Kidney capillary endothelial cell (primary cell): ENCODE measurements at regions not wholly inside any gene's neighbourhood (a gene's known extent, or its start where the extent isn't known, plus 50 kb on each side); places are given as distances from the start of the nearest gene placed in this dataset.

Experiments
- DNase-seq: peaks from one replicate; pipeline ENCODE4 v3.0.0-alpha.2; 2018; ENCODE audit warnings: low spot score

DNA sequence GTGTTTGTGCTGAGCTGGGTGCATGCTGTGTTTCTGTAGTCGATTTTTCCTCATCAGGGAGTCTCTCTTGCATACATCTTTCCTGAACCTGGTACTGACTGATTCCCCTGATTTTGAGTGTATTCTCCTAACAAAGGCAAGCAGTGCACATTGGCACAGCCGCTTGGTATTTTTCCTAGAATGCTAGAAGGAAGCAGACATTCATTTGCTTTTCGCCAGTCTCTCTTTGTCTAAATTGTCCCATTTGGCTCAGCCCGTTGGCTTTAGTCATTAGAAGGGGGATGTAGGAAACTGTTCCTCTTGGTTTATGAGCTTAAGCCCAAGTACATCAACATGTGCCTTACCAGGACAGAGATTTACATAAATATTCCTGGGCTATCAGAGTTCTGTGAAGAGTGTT is 266.1 kb upstream of the TMTC4 start:
- DNase-seq = no peak

DNA sequence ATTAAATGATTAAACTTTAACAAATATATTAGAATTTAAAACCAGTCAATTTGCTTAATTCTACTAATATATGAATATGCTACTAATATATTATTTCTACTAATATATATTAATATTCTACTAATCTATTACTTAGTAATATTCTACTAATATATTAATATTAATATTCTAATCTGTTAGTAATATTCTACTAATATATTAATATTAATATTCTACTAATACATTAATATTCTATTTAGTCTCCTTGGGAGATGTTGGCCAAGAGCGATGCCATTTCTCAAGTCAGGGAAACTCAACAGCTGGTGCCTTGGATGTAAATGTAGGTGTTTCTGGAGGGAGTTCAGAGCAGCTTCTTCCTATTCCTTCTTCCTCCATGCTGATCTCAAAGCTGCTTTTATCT is 259.2 kb upstream of the TMTC4 start:
- DNase-seq = no peak

DNA sequence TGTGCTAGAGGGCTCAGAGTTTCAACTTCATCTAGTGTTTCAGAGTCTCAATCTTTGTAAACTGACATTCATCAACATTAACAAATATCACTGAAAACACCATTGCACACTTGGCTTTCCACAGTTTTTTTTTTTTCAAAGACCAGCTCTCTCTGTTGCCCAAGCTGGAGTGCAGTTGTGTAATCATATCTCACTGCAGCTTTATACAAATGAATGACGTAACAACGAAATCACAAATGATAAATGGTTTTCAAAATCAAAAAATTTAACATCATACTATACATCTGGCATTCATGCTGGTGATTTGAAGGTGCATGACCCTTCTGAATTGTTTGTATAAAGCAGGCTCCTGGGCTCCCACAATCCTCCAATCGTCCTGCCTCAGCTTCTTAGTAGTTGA is 248.0 kb upstream of the TMTC4 start:
- no peak for DNase-seq

DNA sequence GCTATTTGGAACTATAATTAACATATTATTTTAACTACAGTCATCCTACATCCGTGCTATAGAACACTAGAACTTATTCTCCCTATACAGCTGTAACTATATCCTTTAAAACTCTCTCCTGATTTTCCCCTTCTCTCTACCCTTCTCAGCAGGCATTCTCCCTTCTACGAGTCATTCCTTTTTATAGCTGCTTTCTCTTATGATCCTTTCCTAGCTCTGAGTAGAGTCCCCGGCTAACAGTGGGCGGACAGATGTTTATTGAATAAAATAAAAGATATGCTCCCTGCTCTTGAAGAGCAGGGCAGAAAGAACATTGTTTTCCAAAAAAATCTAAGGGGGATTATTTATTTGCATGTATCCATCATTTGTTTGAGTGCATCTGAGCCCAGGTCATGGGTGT is 246.5 kb upstream of the TMTC4 start:
- no peak for DNase-seq

DNA sequence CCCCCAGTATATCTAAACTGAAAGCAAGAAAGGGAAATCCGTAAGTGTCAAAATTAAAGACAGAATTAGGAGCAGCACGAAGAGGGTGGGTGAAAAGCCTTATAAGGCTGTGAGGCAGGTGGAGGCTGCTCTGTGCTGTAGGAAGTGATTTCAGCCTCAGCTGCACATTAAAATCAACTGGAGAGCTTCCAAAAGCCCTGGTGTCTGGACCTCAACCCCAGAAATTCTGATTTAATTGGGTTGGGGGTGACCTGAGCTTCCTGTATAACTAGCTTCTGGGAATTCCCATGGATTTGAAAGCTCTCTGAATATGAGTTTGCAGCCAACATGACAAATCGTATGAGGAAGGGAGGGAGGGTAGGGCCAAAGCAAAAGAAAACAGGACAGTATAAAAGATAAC is 242.4 kb upstream of the TMTC4 start:
- no peak for DNase-seq

DNA sequence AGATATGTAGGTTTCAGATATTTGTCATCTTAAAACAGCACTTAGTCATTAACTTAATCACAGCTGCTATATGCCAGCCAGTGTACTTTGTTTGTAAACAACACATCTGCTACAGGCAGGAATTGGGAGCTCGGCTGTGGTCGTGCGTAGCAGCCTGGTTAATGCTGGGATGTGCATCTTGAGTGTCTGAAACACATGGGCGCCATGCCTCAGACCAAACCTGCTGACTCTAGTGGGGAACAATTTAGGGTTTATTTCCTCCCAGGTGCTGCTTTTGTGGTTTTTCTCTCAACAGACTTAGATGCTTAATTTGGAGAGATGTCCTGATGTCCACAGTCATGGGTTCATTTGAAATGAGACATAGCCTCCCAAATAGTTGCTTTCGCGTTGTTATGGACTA is 238.5 kb upstream of the TMTC4 start:
- DNase-seq = no peak

DNA sequence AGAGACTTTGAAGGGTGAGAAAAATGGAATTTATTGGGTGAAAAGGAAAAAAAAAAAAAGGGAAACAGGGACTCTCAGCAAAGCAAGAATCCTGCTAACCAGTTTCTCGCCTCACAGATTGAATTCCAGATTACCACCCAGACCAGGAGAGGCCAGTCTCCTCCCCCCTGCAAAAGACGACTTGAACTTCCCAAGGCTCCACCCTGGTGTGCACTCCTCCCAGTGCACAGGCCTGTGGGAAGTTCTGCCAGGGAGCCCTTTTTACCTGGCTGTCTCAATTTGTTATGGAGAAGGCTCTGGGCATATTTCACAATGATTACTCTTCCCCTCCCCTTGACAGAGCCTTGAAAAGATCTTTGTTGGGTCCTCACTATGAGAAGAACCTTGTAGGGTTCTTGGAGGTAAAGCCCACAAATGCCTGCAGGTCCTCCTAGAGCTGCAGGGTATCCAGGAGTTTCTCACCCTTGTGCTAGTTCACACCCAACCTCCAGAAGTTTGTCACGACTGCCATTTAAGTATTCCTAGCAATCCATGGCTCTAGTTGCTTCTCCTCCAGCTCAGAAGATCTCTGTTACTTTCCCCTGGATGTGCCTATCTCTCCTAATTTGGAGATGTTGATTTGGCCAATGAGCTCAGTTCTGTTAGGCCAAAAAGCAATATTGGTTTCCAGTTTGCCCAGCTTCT is 229.8 kb upstream of the TMTC4 start:
- DNase-seq = no peak

DNA sequence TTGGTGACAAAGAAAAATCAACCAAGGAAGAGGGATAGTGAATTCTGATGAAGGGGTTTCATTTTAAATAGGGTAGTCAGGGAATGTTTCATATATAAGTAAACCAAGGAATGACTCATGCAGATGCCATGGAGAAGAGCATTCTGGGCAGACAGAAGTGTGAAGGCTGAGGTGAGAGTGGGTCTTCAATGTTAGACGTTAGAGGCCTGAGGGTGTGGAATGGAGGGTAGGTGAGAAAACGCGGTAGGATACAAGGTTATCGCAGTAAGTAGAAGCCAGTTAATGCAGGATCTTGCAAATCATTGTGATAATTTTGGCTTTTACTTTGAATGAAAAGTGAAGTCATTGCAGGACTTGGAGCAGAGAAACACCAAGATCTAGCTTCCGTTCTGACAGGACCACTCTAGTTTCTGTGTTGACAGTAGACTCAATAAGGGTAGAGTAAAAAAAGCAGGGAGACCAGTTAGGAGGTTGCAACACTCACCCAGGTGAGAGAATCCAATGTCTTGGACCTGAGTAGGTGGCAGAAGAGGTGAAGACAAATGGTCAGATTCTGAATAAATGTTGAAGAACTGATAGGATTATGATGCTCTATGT is 225.2 kb upstream of the TMTC4 start:
- DNase-seq = no peak

DNA sequence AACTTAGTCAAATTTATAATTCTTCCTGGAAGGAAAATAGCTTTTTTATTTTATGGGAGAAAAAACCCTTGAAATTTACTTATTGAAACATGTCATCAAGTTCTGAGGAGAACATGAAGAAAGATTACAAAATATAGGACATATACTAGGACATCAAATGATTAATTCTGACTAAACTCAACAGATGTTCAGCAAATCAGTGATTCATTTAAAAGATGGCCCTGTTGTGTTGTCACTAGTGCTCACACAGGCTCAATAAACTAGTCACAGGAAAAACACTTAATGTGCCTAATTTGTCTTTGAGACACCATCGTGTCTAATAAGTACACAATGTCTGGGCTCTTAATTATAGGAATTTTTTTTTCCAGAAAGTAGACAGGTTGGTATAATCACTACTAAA is 223.8 kb upstream of the TMTC4 start:
- DNase-seq = no peak

DNA sequence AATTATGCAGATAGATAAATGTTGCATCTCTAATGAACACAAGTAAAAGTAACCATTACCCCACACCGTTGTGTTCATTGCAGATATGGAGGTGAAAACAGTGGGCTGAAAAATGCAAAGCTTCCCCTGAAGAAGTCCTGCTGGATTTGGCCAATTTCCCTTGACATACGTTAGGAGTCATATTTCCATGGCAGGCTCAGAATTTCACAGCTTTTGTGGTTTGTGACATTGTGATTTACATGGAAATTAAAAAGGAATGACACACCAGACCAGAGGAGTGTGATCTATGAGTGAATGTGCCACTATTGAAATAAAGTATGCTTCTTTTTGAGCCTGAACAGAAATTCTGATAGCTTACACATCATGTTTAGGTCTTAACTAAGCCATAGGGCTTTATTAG is 221.1 kb upstream of the TMTC4 start:
- no peak for DNase-seq

DNA sequence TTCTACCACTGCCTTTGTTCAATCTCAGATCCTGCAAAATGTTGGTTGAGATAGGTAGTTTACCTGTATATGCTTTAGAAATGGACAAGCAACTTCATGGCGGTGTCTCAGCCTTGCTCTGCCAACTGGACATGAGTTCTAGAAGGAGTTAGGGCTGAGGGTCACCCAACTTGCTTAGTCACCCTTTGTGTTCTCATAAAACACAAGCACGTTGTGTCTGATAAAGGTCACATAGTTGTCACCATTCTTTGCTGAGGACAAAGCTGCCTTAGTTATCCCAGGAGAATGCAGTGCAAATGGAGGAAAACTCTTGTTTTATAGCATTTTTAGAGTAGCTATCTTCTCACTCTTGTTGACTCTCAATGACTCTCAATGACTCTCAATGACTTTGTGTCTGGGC is 218.4 kb upstream of the TMTC4 start:
- DNase-seq = no peak

DNA sequence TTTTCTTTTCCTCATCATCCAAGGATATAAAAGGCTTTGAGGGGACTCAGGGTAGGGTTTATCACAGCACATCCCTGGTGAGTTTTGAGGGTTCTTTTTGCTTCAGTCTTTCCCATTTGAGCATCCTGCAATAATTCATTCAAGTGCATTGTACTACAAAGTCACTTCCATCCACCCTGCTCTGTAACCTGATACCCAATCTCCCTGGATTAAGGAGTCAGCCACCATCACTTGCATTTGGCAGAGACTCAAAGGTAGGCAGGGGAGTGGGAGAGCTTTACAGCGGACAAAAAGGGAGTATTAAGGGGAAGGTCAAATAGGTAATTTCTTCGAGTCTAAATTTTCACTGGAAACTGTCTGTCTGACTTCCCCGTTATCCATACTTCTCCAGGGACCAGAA is 216.1 kb upstream of the TMTC4 start:
- no peak for DNase-seq

DNA sequence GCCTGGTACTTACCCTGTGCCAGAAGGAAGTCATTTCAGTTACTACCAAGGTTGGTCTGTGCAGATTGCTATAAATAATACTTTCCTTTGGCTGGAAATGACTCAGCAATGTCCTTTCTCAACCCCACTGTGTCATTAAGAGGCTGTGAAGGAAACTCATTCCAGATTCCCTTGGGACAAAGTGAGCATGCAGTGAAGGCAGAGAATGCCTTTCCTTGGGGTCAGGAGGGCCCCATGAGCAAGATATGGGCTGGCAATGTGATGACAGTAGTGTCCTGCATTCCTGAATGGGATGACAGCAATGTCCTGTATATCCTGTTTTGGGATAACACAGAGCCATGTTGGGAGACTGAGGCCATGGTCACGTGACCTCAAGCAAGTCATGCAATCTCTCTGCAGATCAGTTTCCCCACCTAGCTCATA is 213.1 kb upstream of the TMTC4 start:
- peak; percentile 99 for DNase-seq

DNA sequence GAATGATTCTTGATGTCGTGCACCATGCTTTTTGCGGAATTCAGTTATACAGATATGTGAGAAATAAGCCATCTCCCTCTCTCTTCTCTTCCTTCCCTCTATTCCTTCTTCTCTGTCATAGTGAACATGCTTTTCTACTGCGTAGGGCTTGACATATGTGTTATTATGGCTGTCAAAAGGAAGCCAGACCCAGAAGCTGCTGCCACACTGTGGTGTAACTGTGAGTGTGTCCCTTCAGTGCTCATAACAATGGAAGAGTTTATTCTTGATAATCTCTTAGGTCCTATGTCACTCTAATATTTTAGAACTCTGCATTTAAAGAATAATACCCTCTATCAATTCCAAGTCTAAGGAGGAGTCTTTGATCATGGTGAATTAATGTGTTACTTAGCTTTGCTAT is 208.9 kb upstream of the TMTC4 start:
- DNase-seq = no peak

DNA sequence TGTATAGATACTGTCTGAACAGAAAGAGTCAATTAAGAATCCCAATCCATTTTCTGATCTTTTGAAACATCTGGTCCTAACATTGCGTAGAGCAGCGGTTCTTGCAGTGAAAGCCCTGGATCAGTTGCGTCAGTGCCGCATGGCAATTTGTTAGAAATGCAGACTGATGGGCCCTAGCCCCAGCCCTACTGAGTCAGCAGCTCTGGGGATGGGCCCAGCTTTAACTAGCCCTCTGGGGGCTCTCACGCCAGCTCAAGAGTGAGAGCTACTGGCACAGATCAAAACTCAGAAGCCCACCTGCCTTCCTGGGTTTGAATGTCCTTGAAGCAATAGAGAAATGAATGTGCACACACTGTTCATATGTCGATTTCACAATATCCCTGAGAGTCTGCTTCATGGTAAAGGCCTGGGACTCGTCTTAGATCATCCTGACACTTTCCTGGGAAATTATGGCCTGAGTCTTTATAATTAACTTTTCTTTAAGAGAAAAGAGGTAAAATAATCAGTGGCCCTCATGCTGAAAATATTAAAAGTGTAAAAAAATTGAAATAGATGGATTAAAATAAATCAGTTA is 206.8 kb upstream of the TMTC4 start:
- DNase-seq = no peak

DNA sequence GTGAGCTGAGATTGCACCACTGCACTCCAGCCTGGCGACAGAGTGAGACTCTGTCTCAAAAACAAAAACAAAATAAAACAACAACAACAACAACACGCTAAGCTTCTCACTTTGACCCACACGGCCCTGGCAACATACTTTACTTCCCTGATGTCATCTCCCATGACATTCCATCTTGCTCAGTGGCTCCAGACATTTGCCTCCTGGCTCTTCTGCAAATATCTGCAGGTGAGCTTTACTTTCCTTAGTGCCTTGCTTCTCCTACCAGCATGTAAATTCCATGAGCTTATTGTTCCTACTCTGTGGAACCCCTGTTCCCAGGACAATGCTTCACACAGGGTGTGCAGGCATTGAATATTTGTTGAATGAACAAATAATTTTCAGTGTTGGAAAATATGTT is 205.6 kb upstream of the TMTC4 start:
- DNase-seq = no peak

DNA sequence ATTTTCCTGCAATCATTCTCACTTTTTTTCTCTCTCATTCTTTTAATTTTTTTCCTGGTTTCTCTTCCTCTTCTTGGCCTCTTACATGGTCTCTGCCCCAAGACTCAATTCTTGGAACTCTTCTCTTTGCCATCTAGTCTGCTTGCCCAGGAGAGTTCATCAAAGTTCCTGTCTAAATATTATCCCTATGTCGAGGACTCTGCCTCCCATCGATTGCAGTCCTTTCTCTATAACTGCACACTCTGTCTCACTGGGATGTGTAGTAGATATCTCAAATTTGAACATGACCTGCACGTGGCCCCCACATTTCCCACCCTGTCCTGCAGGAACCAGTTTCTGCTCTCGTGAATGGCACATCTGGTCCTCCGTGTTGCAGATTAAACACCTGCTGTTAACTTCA is 204.7 kb upstream of the TMTC4 start:
- DNase-seq = no peak

DNA sequence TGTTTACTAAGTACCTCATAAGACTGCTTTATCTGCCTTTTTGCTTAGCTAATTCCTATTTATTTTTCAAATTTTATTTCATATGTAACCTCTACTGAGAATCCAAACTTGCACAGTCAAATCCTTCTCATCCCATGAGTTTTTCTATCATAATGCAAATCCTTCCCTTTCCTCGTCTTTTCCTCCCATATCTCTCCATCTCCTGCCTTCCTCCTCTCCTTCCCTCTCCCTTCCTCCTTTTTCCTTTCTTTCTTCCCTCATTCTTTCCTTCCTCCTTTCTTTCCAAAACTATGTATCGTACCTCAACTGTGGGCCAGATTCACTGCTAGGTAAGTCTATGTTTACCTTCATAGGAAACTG is 201.4 kb upstream of the TMTC4 start:
- DNase-seq = no peak

DNA sequence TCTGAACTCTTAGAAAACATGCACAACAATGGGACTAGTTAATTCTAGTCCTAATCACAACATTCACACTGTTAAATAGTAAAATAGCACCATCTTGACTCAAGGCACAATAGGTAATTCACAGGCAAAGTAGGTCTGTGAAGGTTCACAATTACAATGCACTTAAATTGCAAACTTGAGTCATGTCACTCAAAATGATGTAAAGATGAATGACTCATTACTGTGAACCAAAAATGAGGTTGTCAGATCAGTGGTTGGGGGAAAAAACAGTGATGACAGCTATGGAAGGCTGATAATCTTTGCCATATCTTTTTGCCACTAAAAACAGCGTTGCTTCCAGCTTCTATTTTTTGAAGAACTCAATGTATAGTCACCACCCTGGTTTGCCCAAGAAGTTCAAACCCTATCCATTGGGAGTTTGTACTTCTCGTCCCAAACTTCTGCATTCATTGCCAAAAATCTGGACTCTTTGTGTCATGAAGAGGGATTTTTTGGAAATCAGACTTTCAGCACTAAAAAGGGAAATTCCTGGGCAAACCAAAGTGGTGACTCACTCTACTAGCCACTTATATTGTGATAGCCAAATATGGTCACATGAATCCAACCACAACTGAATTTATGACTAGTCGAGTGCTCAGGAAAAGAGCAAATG is 200.9 kb upstream of the TMTC4 start:
- peak; percentile 82 for DNase-seq

DNA sequence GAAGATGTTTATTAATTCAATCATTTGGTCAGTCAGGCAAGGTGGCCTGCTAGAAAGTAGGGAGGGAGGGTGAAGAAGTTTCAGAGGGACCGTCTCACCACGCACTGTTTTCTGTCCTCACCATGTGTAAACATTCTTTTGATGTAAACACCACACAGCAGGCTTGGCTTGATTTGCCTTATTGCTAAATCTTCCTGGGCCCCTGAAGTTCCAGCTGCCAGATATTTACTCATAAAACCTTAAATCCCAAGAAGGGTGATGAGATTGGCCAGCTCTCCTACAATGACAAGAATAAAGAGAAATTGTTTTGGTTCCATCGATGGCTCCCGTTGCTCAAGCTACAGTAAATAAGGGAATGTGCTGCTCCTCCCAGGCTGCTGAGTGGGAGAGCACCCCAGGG is 198.2 kb upstream of the TMTC4 start:
- no peak for DNase-seq

DNA sequence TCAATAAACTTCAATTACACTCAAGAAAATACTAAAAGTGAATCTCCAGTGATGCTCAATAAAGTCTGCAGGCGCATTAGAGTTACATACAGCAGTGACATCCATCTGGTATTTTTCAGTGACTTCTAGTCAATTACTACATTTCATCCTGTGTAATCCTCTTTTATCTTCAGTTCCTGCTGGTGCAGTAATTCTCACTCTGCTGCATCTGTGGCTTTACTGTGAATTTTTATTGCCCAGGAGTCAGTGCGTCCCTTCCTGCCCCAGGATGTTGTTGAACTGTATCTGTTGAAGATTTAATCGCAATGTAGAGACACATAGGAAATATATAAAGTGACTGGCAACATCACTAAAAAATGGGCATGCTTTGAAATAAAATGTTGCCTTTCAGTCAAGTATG is 196.3 kb upstream of the TMTC4 start:
- no peak for DNase-seq

DNA sequence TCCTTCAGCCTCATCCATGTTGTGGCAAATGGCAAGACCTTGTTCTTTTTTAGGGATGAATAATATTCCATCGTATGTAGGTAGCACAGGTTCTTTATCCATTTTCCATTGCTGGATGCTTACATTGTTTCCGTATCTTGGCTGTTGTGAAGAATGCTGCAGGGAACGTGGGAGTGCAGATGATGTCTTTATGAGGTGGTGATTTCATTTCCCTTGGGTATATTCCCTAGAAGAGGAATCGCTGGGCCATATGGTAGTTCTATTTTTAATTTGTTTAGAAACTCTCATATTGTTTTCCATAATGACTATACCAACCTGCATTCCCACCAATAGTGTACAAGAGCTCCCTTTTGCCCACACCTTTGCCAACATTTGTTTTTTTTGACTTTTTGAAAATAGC is 186.3 kb upstream of the TMTC4 start:
- no peak for DNase-seq

DNA sequence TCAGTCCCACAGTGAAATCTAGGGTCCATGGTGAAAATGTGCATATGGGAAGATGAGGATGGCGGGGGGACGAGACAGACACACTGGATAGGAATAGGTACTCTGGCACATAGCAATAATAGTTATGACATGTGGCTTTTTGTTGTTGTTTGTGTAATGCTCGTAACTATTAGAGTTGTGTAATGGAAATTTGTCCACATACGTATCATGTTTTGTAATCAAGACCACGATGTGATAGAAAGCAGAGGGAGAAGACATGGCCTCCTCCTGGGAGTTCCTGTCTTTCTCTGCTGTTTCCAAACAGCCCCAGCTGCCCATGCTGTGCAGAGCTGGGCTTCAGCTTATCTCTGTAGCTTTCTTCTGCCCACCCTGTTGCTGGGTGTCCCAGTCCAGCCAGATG is 185.3 kb upstream of the TMTC4 start:
- no peak for DNase-seq

DNA sequence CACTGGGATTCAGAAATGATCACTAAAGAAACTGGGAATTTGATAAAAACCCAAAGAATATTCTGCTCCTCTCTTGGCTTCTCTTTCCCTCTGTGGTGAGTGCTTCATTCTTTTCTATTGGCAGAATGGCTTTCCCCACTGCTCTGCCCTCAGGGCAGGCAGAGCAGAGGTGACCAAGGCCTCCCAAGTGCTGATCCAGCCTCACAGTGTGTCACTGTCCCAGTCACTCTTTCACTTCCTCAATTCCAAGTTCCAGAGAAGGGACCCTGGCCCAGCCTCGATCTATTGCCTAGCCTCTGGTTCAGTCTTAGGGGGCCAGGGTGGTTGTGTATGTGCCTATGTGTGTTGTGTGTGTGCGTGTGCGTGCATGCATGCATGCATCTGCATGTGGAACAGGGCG is 180.6 kb upstream of the TMTC4 start:
- DNase-seq = no peak
